ENCODE measurements at regions not wholly inside any gene's neighbourhood (a gene's known extent, or its start where the extent isn't known, plus 50 kb on each side); places are given as distances from the start of the nearest gene placed in this dataset.

DNA sequence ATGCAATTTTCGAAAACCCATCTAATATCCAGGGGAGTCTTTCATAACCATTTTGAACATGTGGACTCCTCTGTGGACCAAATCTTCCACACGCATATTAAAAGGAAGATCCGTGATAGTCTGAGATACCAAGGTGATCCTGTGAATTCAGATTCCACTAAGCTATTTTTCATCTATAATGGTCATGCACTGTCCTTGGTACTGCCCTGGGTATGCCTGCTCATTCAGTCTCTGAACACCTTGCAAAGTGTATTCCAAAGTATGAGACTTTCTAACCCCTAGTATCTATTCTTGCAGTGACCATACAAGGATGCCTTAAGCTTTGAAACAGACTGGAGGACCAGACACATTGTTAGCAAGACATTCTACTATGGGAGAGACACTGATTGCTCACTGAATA, 217.6 kb upstream of the CCDC150 start:
- no peak for TF ChIP-seq TEAD4 (IDR thresholded peaks at IDR 0.05)
- TF ChIP-seq, protein P1, sequence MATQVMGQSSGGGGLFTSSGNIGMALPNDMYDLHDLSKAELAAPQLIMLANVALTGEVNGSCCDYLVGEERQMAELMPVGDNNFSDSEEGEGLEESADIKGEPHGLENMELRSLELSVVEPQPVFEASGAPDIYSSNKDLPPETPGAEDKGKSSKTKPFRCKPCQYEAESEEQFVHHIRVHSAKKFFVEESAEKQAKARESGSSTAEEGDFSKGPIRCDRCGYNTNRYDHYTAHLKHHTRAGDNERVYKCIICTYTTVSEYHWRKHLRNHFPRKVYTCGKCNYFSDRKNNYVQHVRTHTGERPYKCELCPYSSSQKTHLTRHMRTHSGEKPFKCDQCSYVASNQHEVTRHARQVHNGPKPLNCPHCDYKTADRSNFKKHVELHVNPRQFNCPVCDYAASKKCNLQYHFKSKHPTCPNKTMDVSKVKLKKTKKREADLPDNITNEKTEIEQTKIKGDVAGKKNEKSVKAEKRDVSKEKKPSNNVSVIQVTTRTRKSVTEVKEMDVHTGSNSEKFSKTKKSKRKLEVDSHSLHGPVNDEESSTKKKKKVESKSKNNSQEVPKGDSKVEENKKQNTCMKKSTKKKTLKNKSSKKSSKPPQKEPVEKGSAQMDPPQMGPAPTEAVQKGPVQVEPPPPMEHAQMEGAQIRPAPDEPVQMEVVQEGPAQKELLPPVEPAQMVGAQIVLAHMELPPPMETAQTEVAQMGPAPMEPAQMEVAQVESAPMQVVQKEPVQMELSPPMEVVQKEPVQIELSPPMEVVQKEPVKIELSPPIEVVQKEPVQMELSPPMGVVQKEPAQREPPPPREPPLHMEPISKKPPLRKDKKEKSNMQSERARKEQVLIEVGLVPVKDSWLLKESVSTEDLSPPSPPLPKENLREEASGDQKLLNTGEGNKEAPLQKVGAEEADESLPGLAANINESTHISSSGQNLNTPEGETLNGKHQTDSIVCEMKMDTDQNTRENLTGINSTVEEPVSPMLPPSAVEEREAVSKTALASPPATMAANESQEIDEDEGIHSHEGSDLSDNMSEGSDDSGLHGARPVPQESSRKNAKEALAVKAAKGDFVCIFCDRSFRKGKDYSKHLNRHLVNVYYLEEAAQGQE (IDR thresholded peaks at IDR 0.05; ENCODE audit: low read depth): peak; percentile 80
- TF ChIP-seq, protein P2, sequence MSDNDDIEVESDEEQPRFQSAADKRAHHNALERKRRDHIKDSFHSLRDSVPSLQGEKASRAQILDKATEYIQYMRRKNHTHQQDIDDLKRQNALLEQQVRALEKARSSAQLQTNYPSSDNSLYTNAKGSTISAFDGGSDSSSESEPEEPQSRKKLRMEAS (IDR thresholded peaks at IDR 0.05): no peak
- no peak for TF ChIP-seq FOXM1 (IDR thresholded peaks at IDR 0.05; ENCODE audit: borderline replicate concordance, low read depth)

DNA sequence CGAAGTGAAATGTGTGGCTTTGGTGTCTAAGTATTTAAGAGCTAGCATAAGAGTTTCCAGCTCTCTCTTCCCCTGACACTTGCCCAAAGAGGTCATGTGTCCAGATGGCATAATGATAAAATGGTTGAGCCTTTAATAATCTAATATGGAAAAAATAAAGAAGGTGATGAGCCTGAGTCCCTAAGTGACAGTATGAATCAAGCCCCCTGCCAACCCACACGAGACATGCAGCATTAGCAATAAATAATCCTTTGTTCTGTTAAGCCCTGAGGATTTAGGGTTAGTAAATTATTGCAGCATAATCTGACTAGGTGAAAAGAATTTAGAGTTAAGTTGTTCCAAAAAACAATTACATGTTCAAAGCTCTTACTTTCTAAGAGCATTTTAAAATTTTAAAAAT, 217.2 kb upstream of the CCDC150 start:
- TF ChIP-seq NFIC (IDR thresholded peaks at IDR 0.05) (no peak), EGR1 (IDR thresholded peaks at IDR 0.05) (no peak)

DNA sequence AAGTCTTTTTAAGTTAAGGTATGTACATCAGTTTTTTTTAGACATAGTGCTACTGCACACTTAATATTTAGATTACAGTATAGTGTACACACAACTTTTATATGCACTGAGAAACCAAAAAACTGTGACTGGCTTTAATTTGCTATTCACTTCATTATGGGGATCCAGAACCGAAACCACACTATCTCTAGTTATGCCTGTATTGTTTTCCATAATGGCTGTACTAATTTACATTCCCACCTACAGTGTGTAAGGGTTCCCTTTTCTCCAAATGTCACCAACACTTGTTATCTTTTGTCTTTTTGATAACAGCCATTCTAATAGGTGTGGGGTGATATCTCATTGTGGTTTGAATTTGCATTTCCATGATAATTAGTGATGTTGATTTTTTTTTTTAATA, 213.4 kb upstream of the CCDC150 start:
- TF ChIP-seq FOXM1 (IDR thresholded peaks at IDR 0.05; ENCODE audit: borderline replicate concordance, low read depth) (no peak), RAD21 (IDR thresholded peaks at IDR 0.05; ENCODE audit: low read depth) (no peak), YY1 (IDR thresholded peaks at IDR 0.05; ENCODE audit: low read depth) (no peak)

DNA sequence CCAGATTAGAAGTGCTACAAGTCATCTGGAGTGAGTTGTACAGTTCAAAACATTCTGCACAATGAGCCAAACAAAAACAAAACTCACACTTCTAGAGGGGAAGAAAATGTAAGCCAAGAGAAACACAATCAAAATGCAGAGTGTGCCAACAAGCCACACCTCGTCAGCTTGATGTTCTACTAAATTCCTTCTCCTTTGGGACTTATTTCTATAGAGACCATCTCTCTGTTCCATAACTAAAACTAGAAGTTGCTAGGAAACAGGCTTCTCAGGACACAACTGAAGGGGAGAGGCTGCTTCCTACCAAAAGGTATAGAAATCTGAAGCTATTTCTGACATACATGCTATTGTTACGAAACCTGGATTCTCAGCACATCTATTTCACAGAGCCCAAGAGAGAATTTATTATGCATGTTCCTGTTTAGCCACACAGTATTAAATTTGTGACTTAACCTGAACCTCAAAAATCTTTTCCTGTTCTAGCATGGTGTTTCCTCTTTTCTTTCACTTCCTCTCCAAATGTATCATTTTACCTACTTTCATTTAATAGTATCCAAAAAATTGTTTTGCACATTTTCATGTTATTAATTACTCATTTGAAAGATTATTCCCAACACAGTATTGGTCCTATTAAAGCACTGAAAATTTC, 211.4 kb upstream of the CCDC150 start:
- TF ChIP-seq, protein P3, sequence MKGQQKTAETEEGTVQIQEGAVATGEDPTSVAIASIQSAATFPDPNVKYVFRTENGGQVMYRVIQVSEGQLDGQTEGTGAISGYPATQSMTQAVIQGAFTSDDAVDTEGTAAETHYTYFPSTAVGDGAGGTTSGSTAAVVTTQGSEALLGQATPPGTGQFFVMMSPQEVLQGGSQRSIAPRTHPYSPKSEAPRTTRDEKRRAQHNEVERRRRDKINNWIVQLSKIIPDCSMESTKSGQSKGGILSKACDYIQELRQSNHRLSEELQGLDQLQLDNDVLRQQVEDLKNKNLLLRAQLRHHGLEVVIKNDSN (IDR thresholded peaks at IDR 0.05): no peak
- TF ChIP-seq ZBTB7A (IDR thresholded peaks at IDR 0.05; ENCODE audit: low read depth): no peak
- no peak for TF ChIP-seq TCF12 (IDR thresholded peaks at IDR 0.05; ENCODE audit: low read depth)
- no peak for TF ChIP-seq FOXM1 (IDR thresholded peaks at IDR 0.05; ENCODE audit: borderline replicate concordance, low read depth)
- no peak for TF ChIP-seq EGR1 (IDR thresholded peaks at IDR 0.05)
- TF ChIP-seq EP300 (IDR thresholded peaks at IDR 0.05; ENCODE audit: borderline replicate concordance): no peak
- no peak for TF ChIP-seq TEAD4 (IDR thresholded peaks at IDR 0.05)
- TF ChIP-seq RAD21 (IDR thresholded peaks at IDR 0.05; ENCODE audit: low read depth): no peak
- TF ChIP-seq, protein P1 (IDR thresholded peaks at IDR 0.05; ENCODE audit: low read depth): no peak
- no peak for TF ChIP-seq NFIC (IDR thresholded peaks at IDR 0.05)

DNA sequence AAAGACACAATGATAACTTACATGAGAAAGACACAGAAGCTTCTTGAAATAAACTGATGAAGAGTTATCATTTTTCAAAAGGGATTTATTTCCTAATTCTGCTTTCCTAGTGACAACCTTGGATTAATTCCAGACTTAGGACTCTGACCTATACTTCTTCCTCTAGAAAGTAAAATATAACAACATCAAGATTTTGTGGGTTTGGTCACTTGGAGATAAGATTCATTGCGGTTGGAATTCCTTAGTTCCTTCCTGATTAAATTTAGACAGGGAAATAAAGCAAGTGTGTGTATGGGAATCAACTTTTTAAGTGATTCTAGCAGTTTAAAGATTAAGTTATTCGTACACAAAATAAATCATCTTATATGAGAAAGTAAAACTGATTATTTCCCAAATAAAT, 208.4 kb upstream of the CCDC150 start:
- TF ChIP-seq NFIC (IDR thresholded peaks at IDR 0.05) (no peak), FOXM1 (IDR thresholded peaks at IDR 0.05; ENCODE audit: borderline replicate concordance, low read depth) (no peak), EGR1 (IDR thresholded peaks at IDR 0.05) (no peak), CEBPB (IDR thresholded peaks at IDR 0.05) (no peak)
- TF ChIP-seq, protein P3 (IDR thresholded peaks at IDR 0.05): no peak

DNA sequence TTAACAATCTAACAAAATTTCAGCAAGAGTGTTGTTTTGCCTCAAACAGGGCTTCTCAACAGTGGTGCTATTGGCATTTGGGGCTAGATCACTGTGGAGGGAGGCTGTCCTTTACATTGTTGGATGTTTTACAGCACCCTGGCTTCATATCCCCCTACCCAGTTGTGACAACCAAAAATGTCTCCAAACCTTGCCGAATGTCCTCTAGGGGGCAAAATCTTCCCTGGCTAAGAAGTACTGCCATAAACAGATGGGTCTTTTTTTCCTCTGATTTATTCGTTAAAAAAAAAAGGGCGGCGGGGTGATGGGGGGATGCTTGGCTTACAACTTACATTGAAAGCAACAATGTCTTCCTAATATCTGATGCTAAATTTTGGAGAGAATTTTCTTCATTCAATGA, 207.6 kb upstream of the CCDC150 start:
- TF ChIP-seq FOXM1 (IDR thresholded peaks at IDR 0.05; ENCODE audit: borderline replicate concordance, low read depth) (no peak), RAD21 (IDR thresholded peaks at IDR 0.05; ENCODE audit: low read depth) (peak; percentile 16; the same call in 1 of the 2 replicates)
- TF ChIP-seq, protein P3 (IDR thresholded peaks at IDR 0.05): no peak

DNA sequence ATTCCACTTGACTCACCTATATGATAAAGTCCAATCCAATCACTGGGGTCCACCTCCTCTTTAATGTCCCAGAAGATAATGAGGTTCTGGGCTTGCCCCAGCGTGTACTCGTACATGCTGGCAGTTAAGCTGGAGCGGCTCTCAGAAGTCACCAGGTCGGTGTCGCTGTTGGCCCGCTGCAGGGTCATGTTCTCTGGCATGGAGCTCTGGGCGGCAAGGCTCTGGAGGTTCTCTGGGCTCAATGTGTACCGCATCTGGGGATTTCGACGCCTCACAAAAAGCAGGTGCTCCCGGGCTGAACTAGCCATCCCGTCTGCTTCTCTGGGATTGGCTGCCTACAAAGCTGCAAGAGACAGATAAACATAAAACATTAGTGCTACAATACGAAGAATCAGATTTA, 206.4 kb upstream of the CCDC150 start:
- TF ChIP-seq TEAD4 (IDR thresholded peaks at IDR 0.05) (no peak), CEBPB (IDR thresholded peaks at IDR 0.05) (no peak), NFIC (IDR thresholded peaks at IDR 0.05) (no peak), EP300 (IDR thresholded peaks at IDR 0.05; ENCODE audit: borderline replicate concordance) (no peak)

DNA sequence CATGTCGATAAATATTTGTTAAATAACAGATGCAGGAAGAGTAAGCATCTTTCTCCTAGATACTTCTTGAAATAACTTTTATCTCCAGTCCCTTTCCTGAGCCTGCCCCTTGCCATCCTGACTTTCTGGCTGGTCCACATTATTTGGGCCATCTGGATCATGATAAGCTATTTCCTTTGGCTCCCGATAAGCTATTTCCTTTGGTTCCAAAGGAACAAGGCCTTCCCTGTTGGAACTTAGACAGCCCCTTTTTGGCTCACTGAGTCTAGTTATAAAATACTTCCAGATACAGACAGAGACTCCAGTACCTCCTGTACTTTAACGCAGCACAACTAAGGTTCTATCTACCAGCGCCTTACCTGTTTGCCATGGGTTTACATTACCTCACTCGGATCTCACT, 205.3 kb upstream of the CCDC150 start:
- TF ChIP-seq TAF1 (IDR thresholded peaks at IDR 0.05; ENCODE audit: low read depth): no peak
- no peak for TF ChIP-seq YY1 (IDR thresholded peaks at IDR 0.05; ENCODE audit: low read depth)
